ENCODE measurements at regions not wholly inside any gene's neighbourhood (a gene's known extent, or its start where the extent isn't known, plus 50 kb on each side); places are given as distances from the start of the nearest gene placed in this dataset.

GRCh38 chr13:106714271-106714982 lies 146.5 kb upstream of the ARGLU1 start:
- no peak for DNase-seq (ENCODE audit: low read depth, low spot score)
- H3K36me3 ChIP-seq (ENCODE audit: insufficient read depth, low read length): no peaks in the 10 kb centered on the region

GRCh38 chr13:106712381-106712780 lies 144.4 kb upstream of the ARGLU1 start:
- DNase-seq (ENCODE audit: low read depth, low spot score): no peak
- no peaks in the 10 kb centered on the region for H3K9me3 ChIP-seq (ENCODE audit: low read depth, low read length)
- TF ChIP-seq POLR2AphosphoS5 (IDR thresholded peaks at IDR 0.05; ENCODE audit: borderline replicate concordance, low read depth, low read length) (no peak), EZH2 (IDR thresholded peaks at IDR 0.05) (no peak), FOXP2 (optimal IDR thresholded peaks at IDR 0.05; ENCODE audit: control extremely low read depth, extremely low read length, insufficient read depth) (no peak)
- no peak overlapping the region for H3K9ac ChIP-seq (ENCODE audit: insufficient read length)
- H3K27ac ChIP-seq: no peak overlapping the region
- H3K36me3 ChIP-seq (ENCODE audit: insufficient read depth, low read length): no peaks in the 10 kb centered on the region
- no peak overlapping the region for H3K4me3 ChIP-seq

More at GRCh38 chr13:106714271-106714982, 146.5 kb upstream of the ARGLU1 start:
- Histone ChIP-seq H3K9ac (ENCODE audit: insufficient read length) (no peak overlapping the region), H3K4me3 (no peak overlapping the region), H3K27ac (no peak overlapping the region), H3K9me3 (ENCODE audit: low read depth, low read length) (no peaks in the 10 kb centered on the region)
- no peak for TF ChIP-seq FOXP2 (optimal IDR thresholded peaks at IDR 0.05; ENCODE audit: control extremely low read depth, extremely low read length, insufficient read depth)
- no peak for TF ChIP-seq POLR2AphosphoS5 (IDR thresholded peaks at IDR 0.05; ENCODE audit: borderline replicate concordance, low read depth, low read length)

- no peak for DNase-seq (ENCODE audit: low read depth, low spot score)
- no peak overlapping the region for H3K9ac ChIP-seq (ENCODE audit: insufficient read length)
- TF ChIP-seq POLR2AphosphoS5 (IDR thresholded peaks at IDR 0.05; ENCODE audit: borderline replicate concordance, low read depth, low read length) (no peak), FOXP2 (optimal IDR thresholded peaks at IDR 0.05; ENCODE audit: control extremely low read depth, extremely low read length, insufficient read depth) (no peak), EZH2 (IDR thresholded peaks at IDR 0.05) (no peak)
Observed at GRCh38 chr13:106710266-106710665, 142.3 kb upstream of the ARGLU1 start.

DNA sequence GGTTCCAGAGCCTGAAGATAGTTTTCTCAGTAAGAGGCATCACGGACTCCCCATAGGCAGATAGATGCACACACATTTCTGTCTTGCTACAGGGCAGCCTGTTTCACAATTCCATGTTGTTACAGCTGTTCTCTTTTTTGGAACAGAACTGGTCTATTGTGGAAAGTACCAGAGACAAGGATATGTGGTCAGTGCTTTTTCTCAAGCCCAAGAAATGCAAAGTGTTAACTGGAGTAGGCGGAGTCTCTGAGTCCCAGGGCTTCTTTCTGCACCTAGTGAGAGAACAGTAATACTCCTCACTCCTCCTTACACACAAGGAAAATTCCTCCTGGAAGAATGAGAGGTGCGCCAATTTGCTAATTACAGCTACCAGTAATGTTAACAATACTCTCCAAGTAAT lies 141.6 kb upstream of the ARGLU1 start:
- H3K36me3 ChIP-seq (ENCODE audit: insufficient read depth, low read length): no peaks in the 10 kb centered on the region
- TF ChIP-seq FOXP2 (optimal IDR thresholded peaks at IDR 0.05; ENCODE audit: control extremely low read depth, extremely low read length, insufficient read depth): no peak
- no peaks in the 10 kb centered on the region for H3K9me3 ChIP-seq (ENCODE audit: low read depth, low read length)
- H3K27ac ChIP-seq: no peak overlapping the region
- H3K9ac ChIP-seq (ENCODE audit: insufficient read length): no peak overlapping the region
- H3K4me3 ChIP-seq: no peak overlapping the region
- no peak for DNase-seq (ENCODE audit: low read depth, low spot score)

More at GRCh38 chr13:106710266-106710665, 142.3 kb upstream of the ARGLU1 start:
- H3K9me3 ChIP-seq (ENCODE audit: low read depth, low read length): no peaks in the 10 kb centered on the region
- H3K4me3 ChIP-seq: no peak overlapping the region
- H3K36me3 ChIP-seq (ENCODE audit: insufficient read depth, low read length): no peaks in the 10 kb centered on the region
- H3K27ac ChIP-seq: no peak overlapping the region

DNA sequence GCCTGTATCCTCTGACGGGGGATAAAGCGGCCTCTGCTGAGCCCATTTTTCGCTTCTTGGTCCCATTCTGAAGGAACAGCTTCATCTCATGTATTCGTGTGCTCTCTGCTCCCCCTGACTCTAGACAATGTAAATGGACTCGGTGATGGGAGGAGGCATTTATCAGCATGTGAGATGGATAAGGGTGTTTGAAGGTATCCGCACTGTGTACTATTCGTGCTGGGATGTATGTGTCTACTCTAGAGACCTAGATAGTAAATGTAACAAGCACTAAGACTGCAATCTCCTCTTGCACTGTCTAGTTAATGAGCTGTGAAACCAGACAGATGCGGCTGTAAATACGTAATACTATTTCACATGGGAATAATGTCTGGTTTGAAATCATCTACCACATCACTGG lies 134.6 kb upstream of the ARGLU1 start:
- DNase-seq (ENCODE audit: low read depth, low spot score): no peak
- TF ChIP-seq POLR2AphosphoS5 (IDR thresholded peaks at IDR 0.05; ENCODE audit: borderline replicate concordance, low read depth, low read length) (no peak), FOXP2 (optimal IDR thresholded peaks at IDR 0.05; ENCODE audit: control extremely low read depth, extremely low read length, insufficient read depth) (no peak), EZH2 (IDR thresholded peaks at IDR 0.05) (no peak)
- no peak overlapping the region for H3K4me3 ChIP-seq
- H3K36me3 ChIP-seq (ENCODE audit: insufficient read depth, low read length): no peaks in the 10 kb centered on the region
- no peak overlapping the region for H3K9ac ChIP-seq (ENCODE audit: insufficient read length)
- no peak overlapping the region for H3K27ac ChIP-seq
- H3K9me3 ChIP-seq (ENCODE audit: low read depth, low read length): no peaks in the 10 kb centered on the region

DNA sequence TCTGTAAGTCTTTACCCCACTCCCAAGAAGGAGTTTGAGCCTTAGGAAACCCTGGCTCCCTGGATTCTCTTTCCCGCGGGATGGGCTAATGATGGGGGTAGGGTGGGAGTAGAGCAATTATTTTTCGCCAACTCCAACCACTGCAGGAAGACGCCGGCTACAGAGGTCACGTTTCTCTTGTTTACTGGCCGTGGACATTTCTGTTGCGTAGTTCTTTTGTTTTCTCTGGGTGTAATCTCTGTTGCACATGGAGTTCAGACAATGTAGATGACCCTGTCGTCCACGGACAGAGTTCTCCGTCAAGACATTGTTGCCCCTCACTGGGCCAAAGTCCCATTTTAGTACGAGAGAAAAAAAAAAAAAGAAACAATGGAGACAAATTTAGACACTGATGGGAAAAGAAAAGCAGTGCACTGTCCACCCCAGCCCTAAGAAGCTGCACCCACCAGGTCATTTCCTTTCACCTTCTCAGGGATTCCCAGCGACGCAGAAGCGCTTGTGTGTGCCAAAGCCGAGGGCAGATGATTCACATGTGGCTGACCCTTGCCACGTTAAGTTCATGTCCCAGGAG lies 133.9 kb upstream of the ARGLU1 start:
- DNase-seq (ENCODE audit: low read depth, low spot score): no peak
- Histone ChIP-seq H3K9me3 (ENCODE audit: low read depth, low read length) (no peaks in the 10 kb centered on the region), H3K27ac (no peak overlapping the region), H3K9ac (ENCODE audit: insufficient read length) (no peak overlapping the region), H3K4me3 (no peak overlapping the region), H3K36me3 (ENCODE audit: insufficient read depth, low read length) (no peaks in the 10 kb centered on the region)
- TF ChIP-seq POLR2AphosphoS5 (IDR thresholded peaks at IDR 0.05; ENCODE audit: borderline replicate concordance, low read depth, low read length): no peak

DNA sequence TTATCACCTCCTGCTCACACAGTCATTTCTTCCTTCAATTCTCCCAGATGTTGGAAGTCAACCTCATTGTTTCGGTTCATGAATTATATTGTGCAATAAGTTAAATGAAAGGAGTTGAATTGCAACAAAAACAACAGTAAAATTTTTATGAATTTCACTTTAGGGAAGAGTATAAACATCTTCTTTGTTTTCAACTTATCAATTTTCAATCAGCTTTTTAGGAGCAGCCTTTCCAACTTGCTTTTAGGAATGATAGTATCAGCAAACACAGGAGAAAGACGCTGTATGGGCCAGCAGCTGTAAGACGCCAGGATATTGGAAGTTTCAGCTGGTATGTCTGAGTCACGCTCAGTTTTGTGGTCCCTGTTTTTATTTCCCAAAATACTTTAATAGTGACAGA lies 132.5 kb upstream of the ARGLU1 start:
- no peak for DNase-seq (ENCODE audit: low read depth, low spot score)
- Histone ChIP-seq H3K4me3 (no peak overlapping the region), H3K36me3 (ENCODE audit: insufficient read depth, low read length) (no peaks in the 10 kb centered on the region), H3K9ac (ENCODE audit: insufficient read length) (no peak overlapping the region), H3K9me3 (ENCODE audit: low read depth, low read length) (no peaks in the 10 kb centered on the region), H3K27ac (no peak overlapping the region)
- TF ChIP-seq POLR2AphosphoS5 (IDR thresholded peaks at IDR 0.05; ENCODE audit: borderline replicate concordance, low read depth, low read length): no peak
- TF ChIP-seq FOXP2 (optimal IDR thresholded peaks at IDR 0.05; ENCODE audit: control extremely low read depth, extremely low read length, insufficient read depth): no peak
- TF ChIP-seq EZH2 (IDR thresholded peaks at IDR 0.05): no peak

DNA sequence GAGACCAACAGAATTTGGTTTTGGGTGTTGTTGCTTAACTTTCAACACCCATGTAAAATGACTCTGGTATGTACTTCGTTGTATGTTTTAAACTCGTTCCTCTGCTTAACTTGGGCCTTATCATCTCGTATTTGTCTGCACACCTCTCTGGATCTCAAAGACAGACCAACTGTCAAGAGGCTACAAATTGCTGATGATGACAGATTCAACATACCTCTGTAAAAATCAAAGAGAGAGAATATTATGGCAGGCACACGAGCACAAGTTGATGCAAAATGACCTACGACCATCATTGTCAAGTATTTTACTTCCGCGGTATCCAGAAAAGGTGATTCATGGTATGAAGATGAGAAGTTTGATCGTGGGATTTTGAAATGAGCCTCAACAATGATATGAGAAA lies 132.1 kb upstream of the ARGLU1 start:
- no peak for DNase-seq (ENCODE audit: low read depth, low spot score)
- H3K9me3 ChIP-seq (ENCODE audit: low read depth, low read length): no peaks in the 10 kb centered on the region
- H3K9ac ChIP-seq (ENCODE audit: insufficient read length): no peak overlapping the region
- no peaks in the 10 kb centered on the region for H3K36me3 ChIP-seq (ENCODE audit: insufficient read depth, low read length)
- no peak overlapping the region for H3K27ac ChIP-seq
- TF ChIP-seq EZH2 (IDR thresholded peaks at IDR 0.05) (no peak), FOXP2 (optimal IDR thresholded peaks at IDR 0.05; ENCODE audit: control extremely low read depth, extremely low read length, insufficient read depth) (no peak)
- H3K4me3 ChIP-seq: no peak overlapping the region

DNA sequence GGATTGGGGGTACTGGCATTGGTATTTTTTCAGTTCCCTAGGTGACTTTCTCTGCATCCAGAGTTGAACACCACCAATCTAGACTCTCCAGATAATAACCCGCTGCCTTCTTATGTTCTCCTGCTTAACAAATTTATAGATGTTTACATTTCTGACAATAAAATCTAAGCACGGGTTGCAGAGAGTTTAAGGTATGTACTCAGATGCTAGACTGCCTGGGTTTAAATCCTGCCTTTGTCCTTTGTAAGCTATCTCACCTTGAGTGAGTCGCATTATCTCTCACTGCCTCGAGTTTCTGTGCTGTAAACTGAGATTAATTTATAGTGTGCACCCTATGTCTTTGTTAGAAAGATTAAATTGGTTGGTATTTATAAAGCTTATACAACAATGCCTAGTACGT lies 131.4 kb upstream of the ARGLU1 start:
- H3K9ac ChIP-seq (ENCODE audit: insufficient read length): no peak overlapping the region
- no peak overlapping the region for H3K4me3 ChIP-seq
- TF ChIP-seq POLR2AphosphoS5 (IDR thresholded peaks at IDR 0.05; ENCODE audit: borderline replicate concordance, low read depth, low read length) (no peak), FOXP2 (optimal IDR thresholded peaks at IDR 0.05; ENCODE audit: control extremely low read depth, extremely low read length, insufficient read depth) (no peak), EZH2 (IDR thresholded peaks at IDR 0.05) (no peak)
- H3K27ac ChIP-seq: no peak overlapping the region
- H3K36me3 ChIP-seq (ENCODE audit: insufficient read depth, low read length): no peaks in the 10 kb centered on the region
- no peaks in the 10 kb centered on the region for H3K9me3 ChIP-seq (ENCODE audit: low read depth, low read length)
- DNase-seq (ENCODE audit: low read depth, low spot score): no peak

Data from SK-N-MC (cell line).